Body of pancreas (tissue), 4 donors: ENCODE measurements at regions not wholly inside any gene's neighbourhood (a gene's known extent, or its start where the extent isn't known, plus 50 kb on each side); places are given as distances from the start of the nearest gene placed in this dataset.

Experiments
- ATAC-seq: fragments of 150-250 bp; one replicate; pipeline ENCODE4 v1.9.1; 2016
- DNase-seq, 4 donors: peaks; one replicate each; pipeline ENCODE4 v3.0.0-alpha.2; 2019
- H3K27ac ChIP-seq, 4 donors: fragments of 200-600 bp; sonication (generic); 1 replicate in 3 of 4; 2 replicates in 1 of 4; pipeline versions ENCODE4 v1.5.1 to v1.6.1; 2016 to 2019; ENCODE audit warnings: mild to moderate bottlenecking in 1 of 4, mixed read lengths in 1 of 4, moderate library complexity in 1 of 4
- H3K27me3 ChIP-seq, 2 donors: fragments of 200-600 bp; sonication (generic); one replicate each; pipeline ENCODE4 v1.6.0; 2016; ENCODE audit warnings: mild to moderate bottlenecking in 1 of 2
- H3K36me3 ChIP-seq, 2 donors: fragments of 200-600 bp; sonication (generic); replicated peaks in 1 of 2; 2 replicates each; pipeline ENCODE4 v1.5.1; 2016; ENCODE audit warnings: low read depth in 2 of 2; ENCODE audit not compliant: insufficient read depth in 1 of 2
- H3K4me1 ChIP-seq: fragments of 200-600 bp; sonication (generic); one replicate; pipeline ENCODE4 v1.6.0; 2016
- H3K4me3 ChIP-seq, 2 donors: fragments of 200-600 bp; sonication (generic); 1 replicate in 1 of 2; 2 replicates in 1 of 2; pipeline ENCODE4 v1.5.1; 2016 to 2019
- H3K9me3 ChIP-seq, 3 donors: fragments of 200-600 bp; sonication (generic); 1 replicate in 2 of 3; 2 replicates in 1 of 3; pipeline ENCODE4 v1.5.1; 2016
- POLR2A ChIP-seq, 3 donors: fragments of 450-650 bp; IDR thresholded peaks; one replicate each; pipeline ENCODE4 v1.6.1; 2016; ENCODE audit warnings: antibody characterized with exemption in 3 of 3, mild to moderate bottlenecking in 2 of 3
- WGBS, 2 donors: methylation state at CpG; one replicate each; pipeline ENCODE4 v1.1.5; 2017; 5-methylcytosine and 5-hydroxymethylcytosine counted together
- intact Hi-C: fragments of 100-400 bp; cut with DNase I; formaldehyde crosslinking; loops from one replicate; pipeline ENCODE4 v1.15.1; 2023
- TF ChIP-seq, protein P1 (sequence below), 7 experiments: fragments of 450-650 bp in 4 of 7; fragments of 200-600 bp in 3 of 7; sonication (generic) in 3 of 7; IDR thresholded peaks; one replicate each; pipeline ENCODE4 v1.5.1; 2016 to 2019; ENCODE audit warnings: antibody characterized with exemption in 7 of 7

DNA sequence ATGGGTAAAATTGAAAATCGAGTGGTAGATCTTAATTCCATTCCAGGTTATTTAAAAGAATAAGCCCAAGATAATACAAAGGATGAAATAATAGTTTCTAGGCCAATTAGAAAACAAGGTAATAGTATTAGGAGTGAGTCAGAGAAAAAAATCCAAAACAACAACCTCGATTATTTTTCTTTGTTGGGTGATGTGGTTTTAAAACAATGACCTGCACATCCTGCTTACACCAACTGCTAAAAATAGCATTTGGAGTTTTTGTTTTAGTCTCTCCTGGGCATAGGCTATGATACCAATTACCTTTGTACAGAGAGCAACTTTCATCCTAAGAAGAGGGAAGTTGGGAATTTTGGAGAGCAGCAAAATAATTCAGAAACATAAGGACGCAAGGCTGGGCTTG lies 101.7 kb upstream of the MYO10 start:
- no peak overlapping the region for H3K4me3 ChIP-seq
- ATAC-seq (no peak), DNase-seq (no peak)
- no peaks in the 10 kb centered on the region for H3K4me1 ChIP-seq
- no peaks in the 10 kb centered on the region for H3K27me3 ChIP-seq
- no peak for TF ChIP-seq POLR2A (IDR thresholded peaks at IDR 0.05)
- TF ChIP-seq, protein P1, sequence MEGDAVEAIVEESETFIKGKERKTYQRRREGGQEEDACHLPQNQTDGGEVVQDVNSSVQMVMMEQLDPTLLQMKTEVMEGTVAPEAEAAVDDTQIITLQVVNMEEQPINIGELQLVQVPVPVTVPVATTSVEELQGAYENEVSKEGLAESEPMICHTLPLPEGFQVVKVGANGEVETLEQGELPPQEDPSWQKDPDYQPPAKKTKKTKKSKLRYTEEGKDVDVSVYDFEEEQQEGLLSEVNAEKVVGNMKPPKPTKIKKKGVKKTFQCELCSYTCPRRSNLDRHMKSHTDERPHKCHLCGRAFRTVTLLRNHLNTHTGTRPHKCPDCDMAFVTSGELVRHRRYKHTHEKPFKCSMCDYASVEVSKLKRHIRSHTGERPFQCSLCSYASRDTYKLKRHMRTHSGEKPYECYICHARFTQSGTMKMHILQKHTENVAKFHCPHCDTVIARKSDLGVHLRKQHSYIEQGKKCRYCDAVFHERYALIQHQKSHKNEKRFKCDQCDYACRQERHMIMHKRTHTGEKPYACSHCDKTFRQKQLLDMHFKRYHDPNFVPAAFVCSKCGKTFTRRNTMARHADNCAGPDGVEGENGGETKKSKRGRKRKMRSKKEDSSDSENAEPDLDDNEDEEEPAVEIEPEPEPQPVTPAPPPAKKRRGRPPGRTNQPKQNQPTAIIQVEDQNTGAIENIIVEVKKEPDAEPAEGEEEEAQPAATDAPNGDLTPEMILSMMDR (IDR thresholded peaks at IDR 0.05) = no peak
- no peaks in the 10 kb centered on the region for H3K9me3 ChIP-seq
- no peak overlapping the region for H3K27ac ChIP-seq
- H3K36me3 ChIP-seq = no peaks in the 10 kb centered on the region
- intact Hi-C loops = no loop called here
- 68 to 75% methylated on average over 3 of the region's 3 CpGs for WGBS, 2 donors

DNA sequence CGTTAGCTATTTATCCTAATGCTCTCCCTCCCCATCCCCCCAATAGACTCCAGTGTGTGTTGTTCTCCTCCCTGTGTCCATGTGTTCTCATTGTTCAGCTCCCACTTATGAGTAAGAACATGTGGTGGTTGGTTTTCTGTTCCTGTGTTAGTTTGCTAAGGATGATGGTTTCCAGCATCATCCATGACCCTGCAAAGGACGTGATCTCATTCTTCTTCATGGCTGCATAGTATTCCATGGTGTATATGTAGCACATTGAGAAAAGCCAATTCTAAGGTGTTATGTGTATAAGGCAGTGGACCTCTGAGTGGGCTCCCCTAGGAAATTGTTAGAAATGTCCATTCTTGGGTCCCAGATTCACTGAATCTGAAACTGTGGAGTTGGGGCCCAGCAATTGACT lies 103.1 kb upstream of the MYO10 start:
- ATAC-seq (no peak), DNase-seq (no peak)
- Histone ChIP-seq H3K4me1 (no peaks in the 10 kb centered on the region), H3K36me3 (no peaks in the 10 kb centered on the region), H3K4me3 (no peak overlapping the region), H3K27me3 (no peaks in the 10 kb centered on the region), H3K27ac (no peak overlapping the region), H3K9me3 (no peaks in the 10 kb centered on the region)
- intact Hi-C loops = no loop called here
- TF ChIP-seq, protein P1 (IDR thresholded peaks at IDR 0.05) = no peak
- TF ChIP-seq POLR2A (IDR thresholded peaks at IDR 0.05) = no peak
- 64 to 74% methylated on average over 2 of the region's 2 CpGs for WGBS, 2 donors

- no peak overlapping the region for H3K27ac ChIP-seq
- H3K4me3 ChIP-seq = no peak overlapping the region
- no peaks in the 10 kb centered on the region for H3K9me3 ChIP-seq
- no peaks in the 10 kb centered on the region for H3K27me3 ChIP-seq
- no peak for DNase-seq
- H3K36me3 ChIP-seq = no peaks in the 10 kb centered on the region
- ATAC-seq = no peak
- no peak for TF ChIP-seq POLR2A (IDR thresholded peaks at IDR 0.05)
- TF ChIP-seq, protein P1 (IDR thresholded peaks at IDR 0.05) = no peak
- intact Hi-C loops = no loop called here
- H3K4me1 ChIP-seq = no peaks in the 10 kb centered on the region
- 79% methylated on average over 5 of the region's 5 CpGs for WGBS, 2 donors
These were observed 106.0 kb upstream of the MYO10 start for GRCh38 chr5:17042041-17042440.

- Histone ChIP-seq H3K27ac (no peak overlapping the region), H3K9me3 (no peaks in the 10 kb centered on the region), H3K36me3 (no peaks in the 10 kb centered on the region), H3K4me1 (no peaks in the 10 kb centered on the region), H3K4me3 (no peak overlapping the region), H3K27me3 (no peaks in the 10 kb centered on the region)
- no peak for TF ChIP-seq POLR2A (IDR thresholded peaks at IDR 0.05)
- TF ChIP-seq, protein P1 (IDR thresholded peaks at IDR 0.05) = no peak
- intact Hi-C loops = no loop called here
- no peak for DNase-seq
- ATAC-seq = no peak
These were observed 110.2 kb upstream of the MYO10 start for GRCh38 chr5:17046320-17046719.

GRCh38 chr5:17050236-17050635 lies 114.1 kb upstream of the MYO10 start:
- H3K27ac ChIP-seq = no peak overlapping the region
- H3K27me3 ChIP-seq = no peaks in the 10 kb centered on the region
- no peak for DNase-seq
- intact Hi-C loops = no loop called here
- no peak for TF ChIP-seq POLR2A (IDR thresholded peaks at IDR 0.05)
- TF ChIP-seq, protein P1 (IDR thresholded peaks at IDR 0.05) = no peak
- H3K4me3 ChIP-seq = no peak overlapping the region
- no peak for ATAC-seq
- no peaks in the 10 kb centered on the region for H3K9me3 ChIP-seq
- no peaks in the 10 kb centered on the region for H3K36me3 ChIP-seq
- 78 to 83% methylated on average over 3 of the region's 3 CpGs for WGBS, 2 donors
- no peaks in the 10 kb centered on the region for H3K4me1 ChIP-seq
